HG03045 (cell line): ENCODE measurements at regions not wholly inside any gene's neighbourhood (a gene's known extent, or its start where the extent isn't known, plus 50 kb on each side); places are given as distances from the start of the nearest gene placed in this dataset.
"Not testable (repeated sequence)": the region's sequence is repeated elsewhere in the genome, so short reads cannot be mapped to it uniquely, and the experiment has no call there.

Experiments
- ATAC-seq: cut with Tn5 transposase; IDR thresholded peaks from one replicate; pipeline ENCODE4 v1.9.1; 2021; ENCODE audit warnings: mild to moderate bottlenecking, moderate library complexity; ENCODE audit not compliant: unreplicated experiment

DNA sequence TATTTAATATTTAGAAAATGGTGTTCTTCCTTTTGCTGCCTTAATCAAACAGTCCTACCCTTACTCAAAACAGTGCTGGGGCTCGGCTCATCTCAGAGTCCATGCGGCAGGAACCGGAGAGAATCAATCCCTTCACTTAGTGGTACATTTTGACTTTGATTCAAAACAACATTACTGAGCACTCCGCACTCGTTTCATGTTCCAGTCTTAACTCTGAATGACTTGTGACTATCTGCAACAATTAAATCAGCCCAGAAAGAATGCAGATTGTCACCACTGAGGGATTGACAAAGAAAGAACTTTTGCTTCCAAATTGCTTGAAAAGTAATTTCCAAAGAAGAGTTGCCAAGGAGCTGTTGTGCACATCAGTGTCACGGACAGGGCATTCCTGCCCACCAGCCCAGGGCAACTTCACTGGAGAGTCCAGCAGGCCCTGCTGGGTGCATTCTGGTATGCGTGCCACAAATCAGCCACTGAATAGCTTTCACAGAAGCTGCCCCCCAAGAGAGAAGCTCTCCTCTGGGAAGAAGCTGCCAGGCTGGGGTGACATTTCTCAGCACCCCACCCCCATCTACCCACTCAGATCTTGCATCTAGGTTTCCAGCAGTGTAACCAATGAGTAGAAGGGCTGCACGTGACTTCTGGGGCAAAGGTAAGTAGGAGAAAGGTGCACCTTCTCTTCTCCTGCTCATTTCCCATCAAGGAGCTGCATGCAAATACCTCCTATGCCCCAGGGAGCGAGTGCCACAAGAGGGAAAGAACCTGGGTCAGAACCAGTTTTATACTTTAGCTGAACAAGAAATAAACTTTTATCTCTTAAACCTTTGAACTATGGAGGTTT lies 84.6 kb upstream of the ATP8B1 start:
- no peak for ATAC-seq

- no peak for ATAC-seq
Observed at GRCh38 chr18:57885931-57886330, 82.8 kb upstream of the ATP8B1 start.

DNA sequence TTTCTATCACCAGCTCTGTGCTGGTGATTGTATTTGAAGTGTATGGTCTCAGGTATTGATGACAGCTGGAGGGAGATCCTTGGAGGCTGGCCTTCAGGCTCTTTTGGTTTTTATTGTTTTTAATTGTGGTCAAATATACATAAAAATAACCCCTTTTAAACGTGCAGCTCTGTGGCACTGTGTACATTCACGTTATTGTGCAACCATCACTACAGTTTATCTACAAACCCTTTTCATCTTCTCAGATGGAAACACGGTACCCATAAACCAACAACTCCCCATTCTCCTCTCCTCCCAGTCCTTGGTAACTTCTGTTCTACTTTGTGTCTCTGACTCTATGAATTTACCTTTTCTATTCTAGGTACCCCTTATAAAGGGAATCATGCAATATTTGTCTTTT lies 79.3 kb upstream of the ATP8B1 start:
- no peak for ATAC-seq

GRCh38 chr18:57881818-57882413 lies 78.8 kb upstream of the ATP8B1 start:
- no peak for ATAC-seq

GRCh38 chr18:57879924-57880323 lies 76.8 kb upstream of the ATP8B1 start:
- ATAC-seq = not testable (repeated sequence)

DNA sequence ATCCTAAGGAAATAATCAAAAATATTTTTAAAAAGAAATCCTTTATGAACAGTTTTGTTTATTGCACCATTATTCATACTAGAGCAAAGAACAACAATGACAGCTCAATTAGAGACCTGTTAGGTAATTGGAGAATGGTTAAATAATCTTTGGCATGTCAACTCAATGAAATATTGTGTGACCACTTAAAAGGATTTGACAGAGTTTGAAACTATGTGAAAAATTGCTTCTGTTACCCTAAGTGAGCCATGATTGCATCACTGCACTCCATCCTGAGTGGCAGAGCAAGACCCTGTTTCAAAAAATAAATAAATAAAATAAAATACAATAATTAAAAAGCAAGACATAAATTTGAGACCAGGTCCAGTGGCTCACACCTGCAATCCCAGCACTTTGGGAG lies 66.1 kb upstream of the ATP8B1 start:
- no peak for ATAC-seq

DNA sequence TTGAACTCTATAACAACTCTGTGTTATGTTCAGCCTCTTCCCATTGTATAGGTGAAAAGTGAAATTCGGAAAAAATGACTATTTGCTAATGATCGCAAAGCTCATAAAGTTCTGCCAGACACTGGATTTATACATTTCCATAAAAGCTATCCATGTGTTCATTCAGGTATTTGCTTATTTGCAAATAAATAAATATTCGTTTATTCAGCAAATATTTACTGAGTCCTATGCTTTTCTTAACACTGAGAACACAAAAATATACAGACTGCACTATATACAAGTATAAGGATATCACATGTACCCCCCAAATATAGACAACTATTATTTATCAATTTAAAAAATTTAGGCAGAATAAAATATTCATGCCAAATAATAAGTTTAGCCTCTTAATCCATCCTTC lies 63.2 kb upstream of the ATP8B1 start:
- no peak for ATAC-seq

DNA sequence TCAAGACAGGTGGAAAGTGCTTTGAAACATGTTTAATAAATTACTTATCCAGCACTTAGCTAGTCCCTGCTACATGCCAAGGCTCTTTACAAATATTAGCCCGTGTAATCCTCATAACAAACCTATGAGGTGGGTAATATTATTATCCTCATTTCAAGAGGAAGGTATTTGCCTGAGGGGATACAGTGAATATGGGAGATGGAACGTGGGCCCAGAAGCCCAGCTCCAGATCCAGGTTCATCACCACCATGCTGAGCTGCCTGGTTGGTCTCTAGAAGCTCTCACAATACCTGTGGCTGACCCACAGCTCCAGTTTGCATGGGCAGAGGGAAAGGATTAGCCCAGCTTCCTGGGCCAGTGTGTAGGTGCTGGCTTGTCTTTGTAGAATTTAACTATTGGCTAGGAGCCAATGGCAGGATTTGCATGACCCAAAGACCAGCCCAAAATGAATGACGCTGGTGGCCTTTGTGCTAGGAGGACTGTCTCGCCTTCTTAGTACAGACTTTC lies 61.6 kb upstream of the ATP8B1 start:
- ATAC-seq = no peak

GRCh38 chr18:57863706-57864105 lies 60.6 kb upstream of the ATP8B1 start:
- no peak for ATAC-seq

GRCh38 chr18:57859314-57859713 lies 56.2 kb upstream of the ATP8B1 start:
- no peak for ATAC-seq

GRCh38 chr18:57856557-57857280 lies 53.6 kb upstream of the ATP8B1 start:
- ATAC-seq = no peak

DNA sequence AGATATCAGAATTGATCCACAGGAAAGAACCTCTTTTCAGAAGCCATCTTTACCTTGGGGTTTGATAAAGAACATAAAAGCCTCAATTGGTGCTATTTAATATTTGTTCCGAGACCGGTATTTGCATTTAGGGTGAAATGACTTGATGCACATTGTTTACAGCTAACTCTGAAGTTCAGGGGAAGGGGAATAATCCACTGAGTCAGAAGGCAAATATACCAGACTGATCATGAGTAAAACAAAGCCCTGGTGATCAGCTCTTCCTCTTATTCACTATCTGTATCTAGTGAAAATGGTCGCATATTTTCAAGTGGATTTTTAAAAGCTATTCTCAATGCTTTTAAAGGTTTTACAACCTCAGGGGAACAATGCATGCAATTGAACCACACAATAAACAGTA lies 53.0 kb upstream of the ATP8B1 start:
- ATAC-seq = no peak

- no peak for ATAC-seq
Observed at GRCh38 chr18:57855551-57855950, 52.4 kb upstream of the ATP8B1 start.

DNA sequence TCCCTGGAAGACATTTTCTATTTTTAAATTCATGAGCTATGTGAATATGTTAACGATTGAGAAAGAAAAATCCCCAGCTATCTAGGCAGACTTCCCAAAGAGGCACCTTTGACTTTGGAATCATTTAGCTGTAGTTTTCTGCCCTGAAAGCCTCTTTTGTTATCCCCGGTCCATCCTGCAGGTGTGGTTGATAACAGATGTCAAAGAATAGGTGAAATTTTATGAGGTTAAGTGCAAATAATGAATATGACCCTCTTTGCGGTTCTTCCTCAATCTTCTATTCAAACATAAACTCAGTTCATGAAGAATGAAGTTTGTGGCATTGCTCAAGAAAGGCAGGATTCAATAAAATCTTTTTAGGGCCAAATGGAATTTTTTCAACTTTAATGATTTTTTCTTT lies 51.6 kb upstream of the ATP8B1 start:
- ATAC-seq = no peak

- ATAC-seq = no peak
Observed at GRCh38 chr18:57853864-57854263, 50.7 kb upstream of the ATP8B1 start.

GRCh38 chr18:57853133-57853532 lies 50.0 kb upstream of the ATP8B1 start:
- ATAC-seq = no peak
